ENCODE measurements at regions not wholly inside any gene's neighbourhood (a gene's known extent, or its start where the extent isn't known, plus 50 kb on each side); places are given as distances from the start of the nearest gene placed in this dataset.
"Not testable (repeated sequence)": the region's sequence is repeated elsewhere in the genome, so short reads cannot be mapped to it uniquely, and the experiment has no call there.

DNA sequence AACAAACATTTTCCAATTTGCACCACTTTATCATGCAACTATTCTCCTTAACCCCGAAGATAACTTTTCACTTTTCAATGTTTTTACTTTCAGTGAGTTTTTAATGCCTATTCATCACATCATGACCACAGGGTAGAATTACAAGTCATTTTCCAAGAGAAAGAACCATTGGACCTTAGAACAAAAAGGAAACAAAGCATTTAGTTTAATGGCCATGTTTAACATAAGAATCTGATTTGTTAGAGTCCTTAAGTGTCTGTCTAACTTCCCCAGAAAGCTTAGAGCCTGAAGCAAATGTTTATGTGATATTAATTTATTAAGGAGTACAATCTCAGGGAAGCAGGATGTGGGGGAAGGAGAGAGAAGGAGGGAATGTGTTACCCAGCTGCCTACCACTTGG, 325.8 kb upstream of the RIOK2 start:
- DNase-seq (ENCODE audit: low spot score in 2 of 2) = peak; percentile 32 to 99
- Histone ChIP-seq H3K9me3 (no peaks in the 10 kb centered on the region), H3K36me3 (replicated peaks) (no peaks in the 10 kb centered on the region), H3K4me3 (no peak overlapping the region), H3K4me1 (peaks cover 54% of the 10 kb centered on the region), H3K27me3 (ENCODE audit: low read depth) (no peaks in the 10 kb centered on the region)
- in situ Hi-C loops (cut with MboI; ENCODE audit: low sequenced_read_pairs) = no loop called here

DNA sequence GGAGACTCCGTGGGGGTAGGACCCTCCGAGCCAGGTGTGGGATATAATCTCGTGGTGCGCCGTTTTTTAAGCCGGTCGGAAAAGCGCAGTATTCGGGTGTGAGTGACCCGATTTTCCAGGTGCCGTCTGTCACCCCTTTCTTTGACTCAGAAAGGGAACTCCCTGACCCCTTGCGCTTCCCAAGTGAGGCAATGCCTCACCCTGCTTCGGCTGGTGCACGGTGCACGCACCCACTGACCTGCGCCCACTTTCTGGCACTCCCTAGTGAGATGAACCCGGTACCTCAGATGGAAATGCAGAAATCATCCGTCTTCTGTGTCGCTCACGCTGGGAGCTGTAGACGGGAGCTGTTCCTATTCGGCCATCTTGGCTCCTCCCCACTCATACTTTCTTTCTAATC, 336.5 kb upstream of the RIOK2 start:
- H3K4me3 ChIP-seq; H3K4me1 ChIP-seq; DNase-seq (ENCODE audit: low spot score in 2 of 2); in situ Hi-C loops (cut with MboI; ENCODE audit: low sequenced_read_pairs); H3K27me3 ChIP-seq (ENCODE audit: low read depth); H3K36me3 ChIP-seq (replicated peaks); H3K9me3 ChIP-seq: not testable (repeated sequence)

- H3K4me1 ChIP-seq; DNase-seq (ENCODE audit: low spot score in 2 of 2); H3K9me3 ChIP-seq; H3K27me3 ChIP-seq (ENCODE audit: low read depth); H3K4me3 ChIP-seq; in situ Hi-C loops (cut with MboI; ENCODE audit: low sequenced_read_pairs); H3K36me3 ChIP-seq (replicated peaks): not testable (repeated sequence)
Observed at GRCh38 chr5:97523336-97523735, 340.3 kb upstream of the RIOK2 start.

DNA sequence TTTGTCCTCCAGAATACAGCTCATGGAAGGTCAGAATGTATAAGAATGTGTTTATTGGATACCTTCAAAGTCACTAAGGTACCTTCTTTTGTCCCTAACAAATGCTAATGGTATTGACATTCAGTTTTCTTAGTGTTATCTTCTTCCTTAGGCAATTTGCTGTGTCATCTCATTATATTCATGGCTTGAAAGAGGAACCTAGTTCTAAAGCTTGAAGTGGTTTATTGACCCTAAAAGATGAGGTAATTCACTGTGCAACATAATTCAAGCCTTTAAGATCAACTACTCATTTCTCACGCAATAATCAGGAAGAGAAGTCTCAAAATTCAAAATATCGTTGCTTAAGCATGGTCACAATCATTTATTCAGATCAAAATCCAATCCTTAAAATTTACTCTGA, 342.7 kb upstream of the RIOK2 start:
- H3K4me3 ChIP-seq = no peak overlapping the region
- H3K36me3 ChIP-seq (replicated peaks) = no peaks in the 10 kb centered on the region
- no peaks in the 10 kb centered on the region for H3K27me3 ChIP-seq (ENCODE audit: low read depth)
- in situ Hi-C loops (cut with MboI; ENCODE audit: low sequenced_read_pairs) = loop anchor here (25.0 kb wide), 1 partner anchor 213 kb away; no protein-coding TSS in a partner anchor
- H3K4me1 ChIP-seq = peaks cover 15% of the 10 kb centered on the region; the same call in 1 of the 2 replicates
- no peak for DNase-seq (ENCODE audit: low spot score in 2 of 2)
- no peaks in the 10 kb centered on the region for H3K9me3 ChIP-seq

DNA sequence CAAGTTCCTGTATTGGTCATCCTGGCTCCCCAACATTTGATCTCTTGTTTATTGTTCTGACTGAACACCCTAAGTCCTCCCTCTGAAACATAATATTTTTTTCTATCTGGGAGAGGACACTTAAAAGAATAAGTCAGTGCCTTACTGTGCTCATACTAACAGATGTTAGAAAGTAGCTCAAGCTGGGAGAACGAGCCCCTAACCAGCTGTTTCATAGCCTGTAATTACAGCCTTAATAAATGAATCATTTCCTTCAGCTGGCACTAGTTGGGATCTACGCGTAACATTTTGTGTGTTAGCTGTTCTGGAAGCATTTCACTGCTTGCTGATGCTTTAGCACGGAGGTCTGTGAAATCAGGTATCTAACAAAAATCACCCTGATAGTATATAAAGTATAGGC, 345.9 kb upstream of the RIOK2 start:
- Histone ChIP-seq H3K9me3 (no peaks in the 10 kb centered on the region), H3K4me3 (no peak overlapping the region), H3K36me3 (replicated peaks) (no peaks in the 10 kb centered on the region), H3K4me1 (peaks cover 29% of the 10 kb centered on the region), H3K27me3 (ENCODE audit: low read depth) (no peaks in the 10 kb centered on the region)
- in situ Hi-C loops (cut with MboI; ENCODE audit: low sequenced_read_pairs) = loop anchor here (25.0 kb wide), 1 partner anchor 217 kb away; no protein-coding TSS in a partner anchor
- DNase-seq (ENCODE audit: low spot score in 2 of 2) = no peak

- Histone ChIP-seq H3K27me3 (ENCODE audit: low read depth) (no peaks in the 10 kb centered on the region), H3K9me3 (no peaks in the 10 kb centered on the region), H3K36me3 (replicated peaks) (no peaks in the 10 kb centered on the region), H3K4me1 (peaks cover 34% of the 10 kb centered on the region), H3K4me3 (no peak overlapping the region)
- DNase-seq (ENCODE audit: low spot score in 2 of 2) = no peak
- in situ Hi-C loops (cut with MboI; ENCODE audit: low sequenced_read_pairs) = loop anchor here (25.0 kb wide), 1 partner anchor 217 kb away; no protein-coding TSS in a partner anchor
Observed at GRCh38 chr5:97529354-97529985, 346.4 kb upstream of the RIOK2 start.

DNA sequence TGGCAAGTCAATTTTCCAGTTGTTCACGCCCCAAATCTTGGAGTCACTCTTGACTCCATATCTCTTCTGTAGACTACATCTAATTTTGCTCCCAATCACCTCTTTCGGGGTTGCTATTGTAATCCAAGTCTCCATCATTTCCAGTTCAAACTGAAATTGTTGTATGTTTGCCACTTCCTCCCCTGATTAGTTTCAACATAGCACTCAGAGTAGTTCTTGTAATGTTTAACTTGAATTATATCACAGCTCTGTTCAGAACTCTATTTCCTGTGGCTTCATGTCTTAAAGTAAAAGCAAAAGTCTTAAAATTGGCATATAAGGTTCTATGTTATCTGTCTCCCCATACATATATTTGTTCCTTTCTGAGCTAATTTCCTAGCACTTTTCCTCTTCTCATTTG, 348.5 kb upstream of the RIOK2 start:
- Histone ChIP-seq H3K9me3 (no peaks in the 10 kb centered on the region), H3K27me3 (ENCODE audit: low read depth) (no peaks in the 10 kb centered on the region), H3K4me3 (no peak overlapping the region), H3K36me3 (replicated peaks) (no peaks in the 10 kb centered on the region), H3K4me1 (peaks cover 27% of the 10 kb centered on the region)
- in situ Hi-C loops (cut with MboI; ENCODE audit: low sequenced_read_pairs) = loop anchor here (10.0 to 25.0 kb wide), 2 partner anchors 107 to 219 kb away; no protein-coding TSS in a partner anchor
- DNase-seq (ENCODE audit: low spot score in 2 of 2) = no peak

GRCh38 chr5:97534166-97534565, 351.1 kb upstream of the RIOK2 start:
- in situ Hi-C loops (cut with MboI; ENCODE audit: low sequenced_read_pairs) = loop anchor here (10.0 to 25.0 kb wide), 2 partner anchors 109 to 222 kb away; no protein-coding TSS in a partner anchor
- Histone ChIP-seq H3K9me3 (no peaks in the 10 kb centered on the region), H3K4me1 (peaks cover 27% of the 10 kb centered on the region), H3K27me3 (ENCODE audit: low read depth) (no peaks in the 10 kb centered on the region), H3K4me3 (no peak overlapping the region), H3K36me3 (replicated peaks) (no peaks in the 10 kb centered on the region)
- peak; percentile 75 to 77 for DNase-seq (ENCODE audit: low spot score in 2 of 2)

GRCh38 chr5:97536683-97537082, 353.6 kb upstream of the RIOK2 start:
- no peak for DNase-seq (ENCODE audit: low spot score in 2 of 2)
- Histone ChIP-seq H3K27me3 (ENCODE audit: low read depth) (no peaks in the 10 kb centered on the region), H3K36me3 (replicated peaks) (no peaks in the 10 kb centered on the region), H3K4me3 (no peak overlapping the region), H3K9me3 (no peaks in the 10 kb centered on the region), H3K4me1 (peaks cover 20% of the 10 kb centered on the region)
- in situ Hi-C loops (cut with MboI; ENCODE audit: low sequenced_read_pairs) = loop anchor here (10.0 to 25.0 kb wide), 2 partner anchors 112 to 224 kb away; no protein-coding TSS in a partner anchor

- Histone ChIP-seq H3K27me3 (ENCODE audit: low read depth) (no peaks in the 10 kb centered on the region), H3K4me1 (peaks cover 7% of the 10 kb centered on the region), H3K4me3 (no peak overlapping the region), H3K36me3 (replicated peaks) (no peaks in the 10 kb centered on the region), H3K9me3 (no peaks in the 10 kb centered on the region)
- DNase-seq (ENCODE audit: low spot score in 2 of 2) = no peak
- in situ Hi-C loops (cut with MboI; ENCODE audit: low sequenced_read_pairs) = loop anchor here (10.0 to 25.0 kb wide), 2 partner anchors 114 to 227 kb away; no protein-coding TSS in a partner anchor
Observed at GRCh38 chr5:97538912-97539311, 355.9 kb upstream of the RIOK2 start.

DNA sequence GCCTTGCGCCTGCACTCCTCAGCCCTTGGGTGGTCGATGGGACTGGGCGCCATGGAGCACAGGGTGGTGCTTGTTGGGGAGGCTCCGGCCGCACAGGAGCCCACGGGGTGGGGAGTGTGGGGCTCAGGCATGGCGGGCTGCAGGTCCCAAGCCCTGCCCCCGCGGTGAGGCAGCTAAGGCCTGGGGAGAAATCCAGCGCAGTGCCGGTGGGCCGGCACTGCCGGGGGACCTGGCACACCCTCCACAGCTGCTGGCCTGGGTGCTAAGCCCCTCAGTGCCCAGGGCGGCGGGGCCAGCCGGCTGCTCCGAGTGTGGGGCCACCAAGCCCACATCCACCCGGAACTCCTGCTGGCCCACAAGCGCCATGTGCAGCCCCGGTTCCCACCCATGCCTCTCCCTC, 358.8 kb upstream of the RIOK2 start:
- no peaks in the 10 kb centered on the region for H3K27me3 ChIP-seq (ENCODE audit: low read depth)
- DNase-seq (ENCODE audit: low spot score in 2 of 2) = no peak
- no peaks in the 10 kb centered on the region for H3K9me3 ChIP-seq
- H3K4me1 ChIP-seq = peaks cover 16% of the 10 kb centered on the region
- no peak overlapping the region for H3K4me3 ChIP-seq
- in situ Hi-C loops (cut with MboI; ENCODE audit: low sequenced_read_pairs) = loop anchor here (25.0 kb wide), 1 partner anchor 230 kb away; no protein-coding TSS in a partner anchor
- H3K36me3 ChIP-seq (replicated peaks) = no peaks in the 10 kb centered on the region

DNA sequence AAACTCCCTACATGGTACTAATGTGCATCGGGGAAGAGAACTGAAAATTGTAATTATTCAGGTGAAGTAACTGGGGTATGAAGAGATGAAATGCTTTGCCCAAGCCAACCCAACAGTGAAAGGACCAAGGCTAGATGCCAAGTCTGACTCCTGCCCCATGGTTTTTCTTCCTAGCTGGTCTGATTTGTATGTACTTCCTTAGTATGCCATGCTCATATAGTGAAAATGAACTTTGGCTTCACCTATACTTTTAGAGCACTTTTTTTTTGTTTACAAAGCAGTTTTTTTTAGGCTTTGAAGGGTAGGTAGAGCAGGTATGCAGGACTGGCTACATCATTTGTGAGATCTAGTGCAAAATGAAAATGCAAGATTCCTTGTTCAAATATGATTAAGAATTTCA, 359.4 kb upstream of the RIOK2 start:
- Histone ChIP-seq H3K9me3 (no peaks in the 10 kb centered on the region), H3K27me3 (ENCODE audit: low read depth) (no peaks in the 10 kb centered on the region), H3K4me3 (no peak overlapping the region), H3K36me3 (replicated peaks) (no peaks in the 10 kb centered on the region), H3K4me1 (peaks cover 16% of the 10 kb centered on the region)
- DNase-seq (ENCODE audit: low spot score in 2 of 2) = no peak
- in situ Hi-C loops (cut with MboI; ENCODE audit: low sequenced_read_pairs) = loop anchor here (25.0 kb wide), 1 partner anchor 230 kb away; no protein-coding TSS in a partner anchor

DNA sequence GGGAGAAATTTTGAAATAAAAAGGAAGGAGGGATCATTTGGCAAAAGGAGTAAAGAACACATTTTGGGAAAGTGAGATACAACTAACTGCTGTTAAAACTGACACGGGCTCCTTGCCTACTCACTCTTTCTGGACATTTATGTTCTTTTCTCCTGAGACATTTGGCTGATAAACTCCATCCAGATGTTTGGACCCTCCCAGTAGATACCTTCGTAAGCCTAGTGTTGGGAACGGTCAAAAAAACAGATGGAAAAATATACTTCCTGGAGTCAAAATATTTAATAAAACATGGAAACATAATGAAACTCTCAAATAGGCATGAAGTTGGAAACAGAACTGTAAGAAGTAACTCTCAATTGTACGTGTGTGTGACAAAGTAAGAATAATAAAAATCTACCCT, 360.1 kb upstream of the RIOK2 start:
- H3K9me3 ChIP-seq = no peaks in the 10 kb centered on the region
- H3K4me1 ChIP-seq = peaks cover 16% of the 10 kb centered on the region
- in situ Hi-C loops (cut with MboI; ENCODE audit: low sequenced_read_pairs) = loop anchor here (25.0 kb wide), 1 partner anchor 231 kb away; no protein-coding TSS in a partner anchor
- no peaks in the 10 kb centered on the region for H3K36me3 ChIP-seq (replicated peaks)
- H3K27me3 ChIP-seq (ENCODE audit: low read depth) = no peaks in the 10 kb centered on the region
- DNase-seq (ENCODE audit: low spot score in 2 of 2) = no peak
- no peak overlapping the region for H3K4me3 ChIP-seq

DNA sequence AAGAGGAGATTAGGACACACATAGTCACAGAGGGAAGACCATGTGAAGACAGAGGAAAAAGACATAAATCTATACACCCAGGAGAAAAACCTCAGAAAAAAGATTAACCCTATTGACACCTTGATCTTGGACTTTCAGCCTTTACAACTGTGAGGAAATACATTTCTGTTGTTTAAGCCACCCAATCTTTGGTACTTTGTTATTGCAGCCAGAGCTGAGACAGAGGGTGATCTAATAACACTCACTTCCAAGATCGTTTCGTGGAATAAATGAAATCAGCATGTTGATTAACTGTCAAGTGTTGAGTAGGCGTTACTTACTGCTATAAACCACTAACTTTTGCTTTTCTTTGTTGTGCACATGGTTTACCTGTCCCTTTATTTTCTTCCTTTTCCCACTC, 361.2 kb upstream of the RIOK2 start:
- H3K9me3 ChIP-seq = no peaks in the 10 kb centered on the region
- no peak for DNase-seq (ENCODE audit: low spot score in 2 of 2)
- H3K27me3 ChIP-seq (ENCODE audit: low read depth) = no peaks in the 10 kb centered on the region
- H3K4me3 ChIP-seq = no peak overlapping the region
- H3K36me3 ChIP-seq (replicated peaks) = no peaks in the 10 kb centered on the region
- peaks cover 16% of the 10 kb centered on the region for H3K4me1 ChIP-seq
- in situ Hi-C loops (cut with MboI; ENCODE audit: low sequenced_read_pairs) = loop anchor here (25.0 kb wide), 1 partner anchor 232 kb away; no protein-coding TSS in a partner anchor

Data from HAP-1 (cell line).